B cell (primary cell): ENCODE measurements at regions not wholly inside any gene's neighbourhood (a gene's known extent, or its start where the extent isn't known, plus 50 kb on each side); places are given as distances from the start of the nearest gene placed in this dataset.

Experiments used
- ATAC-seq: fragments of 200-7000 bp; cut with Tn5 transposase; one replicate; pipeline ENCODE4 v1.10.0; 2021; ENCODE audit warnings: low read depth, mild to moderate bottlenecking, moderate number of reproducible peaks, moderate library complexity
- CTCF ChIA-PET: fragments of 350-600 bp; sonication (Branson Sonifier 250); formaldehyde crosslinking; loops from one replicate; lab custom pipeline; 2021; ENCODE audit warnings: antibody characterized with exemption, inconsistent platforms; lab: Charles Lee
- POLR2A ChIA-PET: fragments of 350-600 bp; sonication (Branson Sonifier 250); formaldehyde crosslinking; loops from one replicate; lab custom pipeline; 2021; ENCODE audit warnings: antibody characterized with exemption; lab: Charles Lee
- DNase-seq: peaks from one replicate; pipeline ENCODE4 v3.0.0; 2013
- H2AFZ ChIP-seq: 2 replicates; pipeline ENCODE4 v1.6.1; 2012; ENCODE audit warnings: mild to moderate bottlenecking, low read depth, low read length; ENCODE audit not compliant: insufficient read depth, poor library complexity, severe bottlenecking
- H3K27ac ChIP-seq, 2 donors: 1 replicate in 1 of 2; 2 replicates in 1 of 2; pipeline ENCODE4 v1.5.1; 2012 to 2013; ENCODE audit warnings: low read length in 2 of 2, mild to moderate bottlenecking in 2 of 2, moderate library complexity in 1 of 2
- H3K27me3 ChIP-seq, 4 experiments: fragments of 200-600 bp in 1 of 4; sonication (generic) in 1 of 4; replicated peaks in 1 of 4; 1 replicate in 2 of 4; 2 replicates in 2 of 4; pipeline versions ENCODE4 v1.6.1 to v1.7.0; 2013 to 2016; ENCODE audit warnings: low read length in 3 of 4, mild to moderate bottlenecking in 2 of 4, mixed read lengths in 1 of 4, moderate library complexity in 1 of 4; ENCODE audit not compliant: insufficient read depth in 4 of 4, control insufficient read depth in 3 of 4; ENCODE audit errors: control extremely low read depth in 1 of 4
- H3K36me3 ChIP-seq, 2 experiments: replicated peaks in 1 of 2; 1 replicate in 1 of 2; 2 replicates in 1 of 2; pipeline versions ENCODE4 v1.6.1 to v1.7.1; 2013; ENCODE audit warnings: low read length in 1 of 2; ENCODE audit not compliant: insufficient read depth in 2 of 2, control insufficient read depth in 1 of 2; ENCODE audit errors: control extremely low read depth in 1 of 2, extremely low read depth in 1 of 2
- H3K4me1 ChIP-seq, 2 donors: fragments of 200-600 bp in 1 of 2; sonication (generic) in 1 of 2; 1 replicate in 1 of 2; 2 replicates in 1 of 2; pipeline versions ENCODE4 v1.5.1 to v1.6.1; 2013 to 2017; ENCODE audit warnings: low read length in 2 of 2; ENCODE audit not compliant: control insufficient read depth in 2 of 2, insufficient read depth in 2 of 2
- H3K4me2 ChIP-seq: replicated peaks from 2 replicates; pipeline ENCODE3; 2012; ENCODE audit warnings: mild to moderate bottlenecking, low read depth, low read length; ENCODE audit not compliant: poor library complexity, severe bottlenecking
- H3K4me3 ChIP-seq, 5 experiments: fragments of 200-600 bp in 1 of 5; sonication (generic) in 1 of 5; 1 replicate in 3 of 5; 2 replicates in 2 of 5; pipeline versions ENCODE4 v1.5.1 to v1.7.0; 2011 to 2016; ENCODE audit warnings: low read length in 4 of 5, mild to moderate bottlenecking in 4 of 5, low read depth in 2 of 5, control low read depth in 1 of 5, moderate library complexity in 1 of 5; ENCODE audit not compliant: insufficient read depth in 1 of 5; ENCODE audit errors: control extremely low read depth in 1 of 5, extremely low read depth in 1 of 5
- H3K79me2 ChIP-seq: fragments of 200-600 bp; sonication (generic); one replicate; pipeline ENCODE4 v1.6.0; 2016; ENCODE audit warnings: low read length; ENCODE audit not compliant: control insufficient read depth, insufficient read depth
- H3K9ac ChIP-seq: fragments of 200-600 bp; sonication (generic); 2 replicates; pipeline ENCODE4 v1.6.1; 2017; ENCODE audit warnings: mild to moderate bottlenecking, low read length, moderate library complexity
- H3K9me3 ChIP-seq, 3 donors: one replicate each; pipeline versions ENCODE4 v1.6.1 to v1.7.1; 2013; ENCODE audit warnings: low read length in 2 of 3; ENCODE audit not compliant: control insufficient read depth in 2 of 3, insufficient read depth in 1 of 3; ENCODE audit errors: control extremely low read depth in 1 of 3
- H4K20me1 ChIP-seq: 2 replicates; pipeline ENCODE4 v1.6.0; 2012; ENCODE audit warnings: mild to moderate bottlenecking, low read length; ENCODE audit not compliant: insufficient read depth, control insufficient read depth, poor library complexity, severe bottlenecking
- H3K27ac Mint-ChIP-seq: one replicate; pipeline ENCODE4 v1.8.0; 2021; ENCODE audit warnings: mixed read lengths
- H3K27me3 Mint-ChIP-seq: one replicate; pipeline ENCODE4 v1.8.0; 2021; ENCODE audit warnings: mixed read lengths
- H3K4me1 Mint-ChIP-seq: one replicate; pipeline ENCODE4 v1.8.0; 2021; ENCODE audit warnings: mixed read lengths
- H3K4me3 Mint-ChIP-seq: one replicate; pipeline ENCODE4 v1.8.0; 2021; ENCODE audit warnings: mixed read lengths
- H3K9me3 Mint-ChIP-seq: one replicate; pipeline ENCODE4 v1.8.0; 2022; ENCODE audit warnings: mixed read lengths; ENCODE audit not compliant: insufficient read depth
- CTCF ChIP-seq: fragments of 200-600 bp; IDR thresholded peaks from one replicate; pipeline ENCODE4 v1.8.0; 2022; ENCODE audit warnings: antibody characterized with exemption, mild to moderate bottlenecking
- EZH2 ChIP-seq: IDR thresholded peaks from 2 replicates; pipeline ENCODE4 v1.6.1; 2012; ENCODE audit warnings: borderline replicate concordance, low read depth, mild to moderate bottlenecking, moderate library complexity, low read length; ENCODE audit not compliant: insufficient read depth, poor library complexity, severe bottlenecking
- WGBS: methylation state at CpG from one replicate; pipeline ENCODE4 v1.1.5; 2013; ENCODE audit warnings: missing lambda C conversion rate; ENCODE audit not compliant: insufficient coverage; 5-methylcytosine and 5-hydroxymethylcytosine counted together
- intact Hi-C: fragments of 100-400 bp; cut with micrococcal nuclease; formaldehyde crosslinking; loops from one replicate; pipeline ENCODE4 v1.10.0; 2022

DNA sequence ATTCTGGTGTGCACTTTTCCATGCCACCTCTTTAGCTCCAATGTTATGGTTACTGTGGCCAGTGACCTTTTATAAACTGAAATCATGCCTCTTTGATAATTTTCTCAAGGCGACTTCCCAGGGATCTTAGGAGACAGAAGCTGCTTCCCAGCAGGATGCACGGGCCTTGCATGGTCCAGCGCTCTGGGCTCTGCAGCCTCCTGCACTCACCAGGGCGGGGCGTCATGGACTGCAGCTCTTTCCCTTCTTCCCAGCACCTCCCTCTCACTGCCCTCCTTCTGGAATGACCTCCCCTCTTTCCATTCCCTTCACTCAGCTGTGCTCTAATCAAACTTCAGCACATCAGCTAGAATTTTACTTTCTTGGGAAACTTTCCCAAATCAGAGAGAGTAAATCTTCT lies 318.3 kb downstream of the IRS2 start:
- no peak for DNase-seq
- H2AFZ ChIP-seq, result no peak overlapping the region
- peaks cover 0 to 3% (median 3%) of the 10 kb centered on the region in 3 donors for H3K9me3 ChIP-seq
- no peak overlapping the region for H3K9ac ChIP-seq
- H3K9me3 Mint-ChIP-seq, result peaks cover 2% of the 10 kb centered on the region
- H3K4me2 ChIP-seq, result no peak overlapping the region
- intact Hi-C loops, result no loop called here
- no peaks in the 10 kb centered on the region for H4K20me1 ChIP-seq
- H3K27ac Mint-ChIP-seq, result no peak overlapping the region
- H3K27me3 ChIP-seq, result no peaks in the 10 kb centered on the region
- no peaks in the 10 kb centered on the region for H3K27me3 Mint-ChIP-seq
- WGBS, result 67% methylated on average over 5 of the region's 5 CpGs
- no peak for TF ChIP-seq EZH2
- TF ChIP-seq CTCF, result no peak
- H3K79me2 ChIP-seq, result no peaks in the 10 kb centered on the region
- ATAC-seq, result no peak
- ChIA-PET CTCF (no interaction called here), POLR2A (no interaction called here)
- H3K4me1 ChIP-seq, result no peaks in the 10 kb centered on the region
- H3K27ac ChIP-seq, result no peak overlapping the region
- no peaks in the 10 kb centered on the region for H3K4me1 Mint-ChIP-seq
- H3K36me3 ChIP-seq, result no peaks in the 10 kb centered on the region
- no peak overlapping the region for H3K4me3 Mint-ChIP-seq
- H3K4me3 ChIP-seq, result no peak overlapping the region

DNA sequence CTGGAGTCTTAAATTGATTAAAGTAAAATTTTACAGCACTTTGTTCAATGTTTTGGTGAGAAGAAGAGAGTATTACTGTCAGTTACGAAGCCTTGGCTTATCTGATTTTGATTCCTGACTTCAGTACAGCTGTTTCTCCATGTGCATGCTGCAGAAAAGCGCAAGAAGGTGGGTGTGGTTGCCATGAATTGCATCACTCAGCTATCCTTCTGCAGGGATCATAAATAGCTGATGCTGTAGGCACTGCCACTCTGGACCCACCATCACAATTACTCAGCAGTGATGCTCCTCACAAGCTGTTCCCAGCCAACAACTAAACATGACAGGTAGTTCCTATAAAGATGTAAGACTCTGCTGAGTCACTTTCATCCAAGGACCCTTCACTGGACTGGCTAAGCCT lies 321.2 kb downstream of the IRS2 start:
- Histone ChIP-seq H4K20me1 (no peaks in the 10 kb centered on the region), H3K27ac (no peak overlapping the region), H3K27me3 (no peaks in the 10 kb centered on the region), H3K4me1 (no peaks in the 10 kb centered on the region), H3K79me2 (no peaks in the 10 kb centered on the region), H3K36me3 (no peaks in the 10 kb centered on the region), H3K9ac (no peak overlapping the region), H3K4me2 (no peak overlapping the region), H3K9me3 (peaks cover 0 to 8% (median 3%) of the 10 kb centered on the region in 3 donors), H3K4me3 (no peak overlapping the region), H2AFZ (no peak overlapping the region)
- no peak overlapping the region for H3K27ac Mint-ChIP-seq
- whole genome bisulfite sequencing, result 100% methylated on average over 2 of the region's 2 CpGs
- intact Hi-C loops, result no loop called here
- H3K4me1 Mint-ChIP-seq, result no peaks in the 10 kb centered on the region
- H3K9me3 Mint-ChIP-seq, result peaks cover 8% of the 10 kb centered on the region
- TF ChIP-seq CTCF (no peak), EZH2 (no peak)
- no peak overlapping the region for H3K4me3 Mint-ChIP-seq
- CTCF ChIA-PET, result no interaction called here
- DNase-seq (no peak), ATAC-seq (no peak)
- POLR2A ChIA-PET, result no interaction called here
- no peaks in the 10 kb centered on the region for H3K27me3 Mint-ChIP-seq
